Thyroid gland (tissue), 4 donors: ENCODE measurements at regions not wholly inside any gene's neighbourhood (a gene's known extent, or its start where the extent isn't known, plus 50 kb on each side); places are given as distances from the start of the nearest gene placed in this dataset. TPM values are rescaled to one million over a fixed set of nuclear protein-coding genes. Genes with fewer than 3 reads are reported as not detected.

Experiments
- DNase-seq, 2 donors: peaks; one replicate each; pipeline ENCODE4 v3.0.0-alpha.2; 2019
- H3K27ac ChIP-seq, 3 donors: fragments of 200-600 bp; sonication (generic); 1 replicate in 2 of 3; 2 replicates in 1 of 3; pipeline ENCODE4 v1.5.1; 2016 to 2019; ENCODE audit warnings: mild to moderate bottlenecking in 1 of 3, moderate library complexity in 1 of 3
- H3K27me3 ChIP-seq: fragments of 200-600 bp; sonication (generic); one replicate; pipeline ENCODE4 v1.5.1; 2019
- H3K36me3 ChIP-seq, 2 donors: fragments of 200-600 bp; sonication (generic); one replicate each; pipeline ENCODE4 v1.5.1; 2016 to 2019
- H3K4me1 ChIP-seq, 2 donors: fragments of 200-600 bp; sonication (generic); one replicate each; pipeline ENCODE4 v1.5.1; 2017 to 2019
- H3K4me3 ChIP-seq, 3 donors: fragments of 200-600 bp; sonication (generic); replicated peaks in 1 of 3; 1 replicate in 2 of 3; 2 replicates in 1 of 3; pipeline ENCODE4 v1.5.1; 2016; ENCODE audit warnings: mild to moderate bottlenecking in 1 of 3
- H3K9me3 ChIP-seq: fragments of 200-600 bp; sonication (generic); one replicate; pipeline ENCODE4 v1.5.1; 2017
- CTCF ChIP-seq, 6 experiments: fragments of 200-600 bp in 3 of 6; fragments of 450-650 bp in 3 of 6; sonication (generic) in 3 of 6; IDR thresholded peaks; one replicate each; pipeline ENCODE4 v1.5.1; 2016 to 2019; ENCODE audit warnings: antibody characterized with exemption in 6 of 6, mild to moderate bottlenecking in 2 of 6, inconsistent platforms in 1 of 6, moderate library complexity in 1 of 6
- POLR2A ChIP-seq, 2 donors: fragments of 450-650 bp; IDR thresholded peaks; one replicate each; pipeline ENCODE4 v1.6.1; 2017; ENCODE audit warnings: antibody characterized with exemption in 2 of 2, mild to moderate bottlenecking in 2 of 2, moderate library complexity in 1 of 2
- WGBS, 2 donors: methylation state at CpG; one replicate each; pipeline ENCODE4 v1.1.5; 2017; 5-methylcytosine and 5-hydroxymethylcytosine counted together
- intact Hi-C: fragments of 100-400 bp; cut with DNase I; formaldehyde crosslinking; loops from one replicate; pipeline ENCODE4 v1.15.1; 2023
- small RNA-seq: library from RNA; depleted of rRNA; stranded (forward); fragments of <200 nt; gene quantifications from one replicate; pipeline ENCODE3, GENCODE V24; 2016

GRCh38 chr7:96388620-96389383 lies 66.9 kb upstream of the SLC25A13 start:
- no peaks in the 10 kb centered on the region for H3K27me3 ChIP-seq
- intact Hi-C loops = no loop called here
- TF ChIP-seq POLR2A (IDR thresholded peaks at IDR 0.05) = no peak
- no peak for TF ChIP-seq CTCF (IDR thresholded peaks at IDR 0.05)
- H3K27ac ChIP-seq = peak overlapping the region in 1 of 3 donors; percentile 55
- H3K36me3 ChIP-seq = no peaks in the 10 kb centered on the region
- H3K4me1 ChIP-seq = peaks cover 0 to 6% of the 10 kb centered on the region in 2 donors
- 42 to 49% methylated on average over 8 of the region's 8 CpGs for WGBS, 2 donors
- no peaks in the 10 kb centered on the region for H3K9me3 ChIP-seq
- DNase-seq = peak in 1 of 2 donors; percentile 11
- H3K4me3 ChIP-seq = no peak overlapping the region

GRCh38 chr7:96388166-96388565 lies 66.3 kb upstream of the SLC25A13 start:
- Histone ChIP-seq H3K4me3 (no peak overlapping the region), H3K36me3 (no peaks in the 10 kb centered on the region), H3K27ac (no peak overlapping the region), H3K9me3 (no peaks in the 10 kb centered on the region), H3K27me3 (no peaks in the 10 kb centered on the region), H3K4me1 (peaks cover 0 to 6% of the 10 kb centered on the region in 2 donors)
- TF ChIP-seq CTCF (IDR thresholded peaks at IDR 0.05) = no peak
- no peak for TF ChIP-seq POLR2A (IDR thresholded peaks at IDR 0.05)
- WGBS, 2 donors = 38 to 46% methylated on average over 2 of the region's 2 CpGs
- no peak for DNase-seq
- intact Hi-C loops = no loop called here

- no peak for TF ChIP-seq CTCF (IDR thresholded peaks at IDR 0.05)
- no peak for TF ChIP-seq POLR2A (IDR thresholded peaks at IDR 0.05)
- WGBS, 2 donors = 43% methylated on average over 5 of the region's 5 CpGs
- no peak overlapping the region for H3K4me3 ChIP-seq
- H3K27ac ChIP-seq = peak overlapping the region in 1 of 3 donors; percentile 37
- H3K4me1 ChIP-seq = peaks cover 5 to 17% of the 10 kb centered on the region in 2 donors
- H3K9me3 ChIP-seq = no peaks in the 10 kb centered on the region
- no peaks in the 10 kb centered on the region for H3K36me3 ChIP-seq
- no peaks in the 10 kb centered on the region for H3K27me3 ChIP-seq
- intact Hi-C loops = no loop called here
- DNase-seq = peak; percentile 54 to 65
Measured at GRCh38 chr7:96380111-96380512, 58.2 kb upstream of the SLC25A13 start.

- intact Hi-C loops = no loop called here
- TF ChIP-seq CTCF (IDR thresholded peaks at IDR 0.05) (no peak), POLR2A (IDR thresholded peaks at IDR 0.05) (no peak)
- Histone ChIP-seq H3K4me3 (no peak overlapping the region), H3K36me3 (no peaks in the 10 kb centered on the region), H3K27ac (no peak overlapping the region), H3K4me1 (peaks cover 5 to 17% of the 10 kb centered on the region in 2 donors), H3K9me3 (no peaks in the 10 kb centered on the region), H3K27me3 (no peaks in the 10 kb centered on the region)
- DNase-seq = no peak
Measured at GRCh38 chr7:96377399-96377798, 55.5 kb upstream of the SLC25A13 start.

Small RNAs in the stretch of these regions (small RNA-seq; reads per million reads assigned to genes)
- gene RNU7-188P = not detected
